Brain pericyte (primary cell): ENCODE measurements at regions not wholly inside any gene's neighbourhood (a gene's known extent, or its start where the extent isn't known, plus 50 kb on each side); places are given as distances from the start of the nearest gene placed in this dataset.

ENCODE experiments used
- DNase-seq: peaks from one replicate; pipeline ENCODE4 v3.0.0-alpha.2; 2012; ENCODE audit warnings: low read depth, low spot score

DNA sequence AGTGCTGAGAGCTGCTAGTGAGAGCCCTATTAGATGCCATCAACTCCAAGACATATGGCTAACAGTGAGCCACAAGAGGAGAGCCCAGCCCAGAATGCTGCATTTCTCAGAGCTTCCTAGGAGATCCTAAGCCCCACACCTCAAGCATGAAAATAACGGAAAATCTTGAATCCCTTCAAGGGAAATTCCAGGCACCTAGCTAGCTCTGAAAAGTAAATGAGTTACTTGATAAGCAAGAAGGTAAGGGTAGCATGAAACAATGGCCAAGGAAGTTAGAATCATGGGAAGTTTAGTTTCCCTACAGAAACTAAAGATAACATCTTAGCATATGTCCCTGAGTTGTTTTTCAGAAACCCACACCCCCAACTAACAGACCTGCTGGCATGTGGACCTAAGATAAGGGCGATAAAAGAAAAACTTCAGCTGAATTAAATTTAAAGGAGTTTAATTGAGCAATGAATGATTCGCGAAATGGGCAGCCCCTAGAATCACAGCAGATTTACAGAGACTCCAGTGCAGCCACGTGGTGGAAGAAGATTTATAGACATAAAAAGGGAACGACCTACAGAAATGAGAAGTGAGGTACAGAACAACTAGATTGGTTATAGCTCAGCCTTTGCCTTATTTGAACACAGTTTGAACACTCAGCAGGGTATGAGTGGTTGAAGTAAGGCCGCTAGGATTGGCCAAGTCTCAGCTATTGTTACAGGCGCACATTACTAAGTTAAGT, 301.3 kb upstream of the DACH1 start:
- no peak for DNase-seq

DNA sequence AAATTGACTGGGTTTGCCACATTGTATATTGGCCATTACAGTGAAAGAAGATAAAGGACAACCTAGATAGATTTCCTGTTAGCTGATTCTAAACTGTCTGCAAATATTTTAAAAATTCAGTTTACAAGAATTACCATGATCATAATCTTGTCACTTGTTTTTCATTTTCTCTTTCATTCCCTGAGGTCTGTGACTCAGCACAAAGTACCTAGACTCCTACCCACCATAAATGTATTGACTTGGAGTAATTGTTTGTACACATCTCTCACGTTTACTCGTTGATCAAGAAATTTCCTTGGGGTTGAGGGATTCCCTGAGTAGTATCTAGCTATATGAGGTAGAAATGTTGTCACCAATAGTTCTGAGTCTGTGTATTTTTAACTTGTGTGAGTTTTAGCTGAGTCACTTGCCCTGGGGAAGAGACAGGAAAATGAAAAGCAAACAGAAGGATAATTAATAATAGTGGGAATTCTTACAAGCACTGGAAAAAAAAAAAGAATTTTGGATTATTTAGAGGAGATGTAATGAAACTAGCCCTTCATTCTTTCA, 299.2 kb upstream of the DACH1 start:
- DNase-seq: no peak

DNA sequence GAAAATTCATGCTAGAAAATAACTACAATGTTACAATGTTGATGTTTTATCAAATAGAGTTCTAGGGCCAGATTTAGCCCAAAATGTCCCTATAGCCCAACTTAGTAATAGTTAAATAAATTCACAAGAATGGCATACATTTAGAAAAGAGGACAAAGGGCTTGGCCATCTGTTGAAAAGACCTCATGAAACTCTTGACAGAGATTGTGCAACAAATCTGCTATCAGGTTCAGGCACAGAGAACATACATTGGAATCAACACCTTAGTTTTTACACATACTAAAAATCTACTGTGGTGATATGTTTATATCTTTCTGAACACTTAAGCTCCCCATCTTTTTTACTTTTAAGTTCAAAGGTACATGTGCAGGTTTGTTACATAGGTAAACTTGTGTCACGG, 298.3 kb upstream of the DACH1 start:
- DNase-seq: no peak

DNA sequence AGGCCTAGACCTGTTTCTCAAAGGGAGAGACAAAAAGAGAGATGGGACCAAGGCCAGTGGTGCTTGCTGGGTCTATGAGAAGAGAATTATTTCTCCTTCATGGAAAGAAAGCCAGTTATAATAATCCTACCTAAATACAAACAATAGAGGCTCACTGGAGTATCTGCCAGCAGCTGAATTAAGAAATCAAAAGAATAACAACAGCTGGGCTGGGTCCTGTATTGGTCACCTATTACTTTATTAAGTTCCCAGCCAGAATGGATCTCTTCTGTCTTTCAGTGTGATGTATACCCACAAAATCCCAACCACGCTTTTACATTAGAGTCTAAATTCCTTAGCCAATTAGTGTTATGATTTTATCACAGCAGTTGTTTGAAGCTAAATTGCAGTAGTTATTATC, 297.8 kb upstream of the DACH1 start:
- DNase-seq: no peak

DNA sequence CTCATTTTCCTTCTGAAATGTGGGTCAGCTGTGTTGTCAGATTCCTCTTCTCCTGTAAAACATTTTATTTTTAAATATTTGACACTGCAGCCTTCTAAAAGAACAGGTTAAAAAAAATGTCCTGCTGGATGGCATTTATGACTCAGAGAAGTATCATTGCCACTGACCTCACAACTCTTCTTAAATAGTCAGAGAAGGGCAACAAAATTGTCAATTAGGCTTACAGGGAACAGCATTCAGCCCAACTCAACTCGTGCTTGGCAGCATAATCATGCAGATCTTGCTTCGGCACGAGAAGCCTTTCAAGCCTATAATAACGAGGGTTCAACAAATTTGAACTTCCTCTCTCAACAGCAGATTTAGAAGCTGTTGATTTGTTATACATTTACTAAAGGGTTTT, 296.7 kb upstream of the DACH1 start:
- no peak for DNase-seq

DNA sequence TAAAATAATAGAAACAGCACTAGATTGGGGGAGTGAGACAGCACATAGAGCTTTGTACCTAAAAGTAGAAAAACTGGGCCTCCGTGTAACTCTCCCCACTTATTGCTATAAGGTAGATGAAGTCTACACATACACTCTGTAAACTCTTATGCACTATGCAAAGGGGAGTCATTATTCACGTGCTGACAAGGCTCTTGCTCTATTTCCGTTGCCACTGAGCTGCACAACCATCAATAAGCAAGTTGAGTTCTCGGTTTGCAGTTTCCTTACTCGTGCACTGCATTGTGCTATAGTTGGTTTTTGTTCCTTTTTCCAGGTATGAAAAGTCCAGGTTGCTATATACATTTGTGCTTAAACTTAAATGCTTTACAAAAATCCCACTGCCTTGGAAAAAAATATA, 294.0 kb upstream of the DACH1 start:
- DNase-seq: no peak

DNA sequence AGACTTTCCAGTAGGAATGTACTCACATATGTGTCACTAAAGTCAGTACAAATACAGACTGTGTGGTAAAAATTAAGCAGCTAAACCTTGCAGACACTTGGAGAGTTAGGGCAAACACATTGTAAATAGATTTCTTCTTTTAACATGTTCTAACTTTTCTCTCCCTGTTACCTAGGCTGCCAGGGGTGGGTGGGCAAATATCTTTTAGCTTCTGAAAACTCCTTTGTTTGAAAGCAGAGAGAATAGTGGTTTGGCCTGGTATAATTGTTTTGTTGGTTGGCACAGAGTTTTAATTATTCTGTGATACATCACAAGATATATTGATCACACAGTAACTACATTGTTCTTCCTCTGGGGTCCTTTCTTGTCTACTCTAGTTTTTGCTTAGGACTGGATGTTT, 289.8 kb upstream of the DACH1 start:
- DNase-seq: no peak

DNA sequence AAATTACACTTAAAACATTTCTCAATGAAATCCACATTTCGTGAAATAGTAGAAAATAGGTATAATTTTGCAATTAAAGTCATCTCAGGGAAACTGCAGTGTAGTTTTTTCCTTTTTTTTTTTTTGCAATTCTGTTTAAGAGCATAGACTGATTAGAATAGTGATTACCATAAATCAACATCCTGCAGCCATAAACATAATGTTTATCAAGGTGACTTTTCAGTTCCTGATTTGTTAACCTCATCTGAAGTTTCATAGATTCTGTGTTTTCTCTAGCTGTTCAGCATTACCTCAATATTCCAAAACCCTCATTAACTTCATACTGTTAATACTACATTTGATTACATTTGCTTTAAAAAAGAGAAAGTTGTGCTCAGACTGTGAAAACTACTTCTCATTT, 286.3 kb upstream of the DACH1 start:
- DNase-seq: no peak

DNA sequence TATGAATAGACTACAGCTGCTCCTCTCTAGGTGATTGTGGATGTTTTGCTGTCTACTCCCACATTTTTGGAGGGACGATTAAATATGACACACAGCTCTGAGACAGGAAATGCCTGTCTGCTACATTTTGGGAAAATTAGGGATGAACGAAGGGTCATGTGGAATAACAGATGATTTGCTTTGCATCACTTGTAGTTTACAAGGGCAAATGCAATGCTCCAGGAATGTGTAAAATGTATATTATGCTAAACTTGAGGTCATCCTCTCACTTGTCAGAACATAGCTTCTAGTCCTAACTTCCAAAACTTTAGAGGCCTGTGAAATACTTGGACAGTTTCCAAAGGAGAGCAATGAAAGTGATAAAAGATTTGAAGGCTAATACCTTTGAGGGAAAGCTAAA, 284.2 kb upstream of the DACH1 start:
- no peak for DNase-seq

DNA sequence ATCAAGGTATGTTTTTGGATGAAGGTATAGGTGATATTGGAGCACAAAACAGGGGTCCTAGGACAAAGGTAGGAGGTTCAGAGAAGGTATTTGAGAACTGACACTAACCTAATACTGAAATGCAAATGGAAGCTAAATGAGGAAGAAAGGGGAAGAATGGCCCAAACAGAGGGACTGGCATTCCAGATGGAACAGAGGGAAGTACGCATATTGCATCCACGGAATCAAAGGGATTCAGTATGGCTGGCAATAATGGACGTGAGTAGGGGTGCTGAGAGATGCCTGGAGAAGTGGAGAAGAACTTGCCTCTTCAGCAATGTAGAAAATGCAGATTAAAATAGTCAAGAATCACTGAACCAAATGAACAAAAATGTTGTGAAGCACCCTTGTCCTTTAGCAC, 283.5 kb upstream of the DACH1 start:
- no peak for DNase-seq

DNA sequence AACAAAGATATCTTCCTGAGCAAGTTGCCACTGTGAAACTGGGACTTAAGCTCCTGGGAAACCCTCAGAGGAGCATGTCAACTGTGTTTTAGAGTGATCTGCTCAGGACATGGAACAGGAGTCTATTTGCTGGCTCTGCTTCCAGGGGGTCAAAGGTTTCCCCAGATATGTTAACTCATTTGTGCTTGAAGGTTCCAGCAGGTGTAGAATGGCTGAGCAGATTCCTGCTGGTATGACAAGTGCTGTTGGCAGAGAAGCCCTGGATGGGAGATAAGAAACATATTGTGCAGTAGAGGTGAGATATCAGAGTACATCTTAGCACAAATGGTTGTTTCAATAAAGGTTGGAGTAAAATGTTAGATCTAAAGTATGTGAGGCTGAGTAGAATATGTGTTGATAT, 282.7 kb upstream of the DACH1 start:
- DNase-seq: no peak

DNA sequence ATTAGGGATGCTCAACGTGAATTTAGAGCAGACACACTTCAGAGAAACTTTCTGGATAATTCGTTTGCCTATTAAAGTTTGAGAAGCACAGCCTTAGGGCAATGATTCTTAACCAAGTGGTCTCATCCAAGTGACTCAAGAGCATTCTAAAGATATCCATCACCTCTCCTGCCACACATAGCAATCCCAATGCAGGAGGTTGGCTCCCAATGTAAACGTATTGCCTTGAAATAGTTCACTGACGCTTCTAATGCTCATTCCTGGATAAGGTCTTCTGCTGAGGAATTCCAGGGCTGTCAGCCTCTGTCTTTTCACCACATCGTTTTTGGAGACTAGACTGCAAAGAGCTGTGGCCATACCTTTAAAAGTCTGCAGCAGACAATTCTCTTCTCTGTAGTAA, 279.8 kb upstream of the DACH1 start:
- no peak for DNase-seq

DNA sequence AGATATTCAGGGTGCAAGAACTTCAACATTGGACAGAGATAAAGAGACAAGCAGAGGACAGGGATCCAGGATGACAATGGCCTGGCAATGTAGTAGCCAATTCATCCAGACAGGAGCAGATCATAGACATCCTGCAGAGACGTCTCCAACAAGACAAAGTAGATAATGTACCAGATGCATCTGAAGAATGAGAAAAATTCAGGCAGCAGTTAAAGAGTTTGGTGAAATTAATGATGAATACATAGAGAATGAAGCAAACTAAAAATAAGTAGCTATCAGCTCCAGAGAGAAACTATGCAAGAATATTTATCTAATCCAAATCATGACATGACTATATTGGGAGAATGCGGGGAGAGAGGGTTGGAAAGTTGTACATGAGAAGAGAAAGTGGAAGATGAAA, 278.4 kb upstream of the DACH1 start:
- no peak for DNase-seq

DNA sequence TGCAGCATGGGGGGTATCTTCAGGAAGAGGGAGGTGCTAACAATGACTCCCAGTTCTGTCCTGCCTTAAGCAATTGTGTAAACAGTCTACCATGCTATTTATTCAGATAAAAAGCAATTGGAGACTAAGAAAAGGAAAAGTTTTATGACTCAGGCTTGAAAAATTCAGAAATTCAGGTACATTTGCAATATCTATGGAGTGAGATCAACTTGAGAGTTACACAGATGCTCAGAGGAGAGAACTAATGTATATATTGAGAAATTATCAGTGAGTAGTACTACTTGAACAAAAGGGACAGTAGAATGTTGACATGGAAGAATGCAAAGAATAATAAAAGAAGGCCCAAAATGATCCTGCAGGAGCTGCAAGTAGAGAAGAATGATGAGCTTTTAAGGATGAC, 277.6 kb upstream of the DACH1 start:
- DNase-seq: no peak

DNA sequence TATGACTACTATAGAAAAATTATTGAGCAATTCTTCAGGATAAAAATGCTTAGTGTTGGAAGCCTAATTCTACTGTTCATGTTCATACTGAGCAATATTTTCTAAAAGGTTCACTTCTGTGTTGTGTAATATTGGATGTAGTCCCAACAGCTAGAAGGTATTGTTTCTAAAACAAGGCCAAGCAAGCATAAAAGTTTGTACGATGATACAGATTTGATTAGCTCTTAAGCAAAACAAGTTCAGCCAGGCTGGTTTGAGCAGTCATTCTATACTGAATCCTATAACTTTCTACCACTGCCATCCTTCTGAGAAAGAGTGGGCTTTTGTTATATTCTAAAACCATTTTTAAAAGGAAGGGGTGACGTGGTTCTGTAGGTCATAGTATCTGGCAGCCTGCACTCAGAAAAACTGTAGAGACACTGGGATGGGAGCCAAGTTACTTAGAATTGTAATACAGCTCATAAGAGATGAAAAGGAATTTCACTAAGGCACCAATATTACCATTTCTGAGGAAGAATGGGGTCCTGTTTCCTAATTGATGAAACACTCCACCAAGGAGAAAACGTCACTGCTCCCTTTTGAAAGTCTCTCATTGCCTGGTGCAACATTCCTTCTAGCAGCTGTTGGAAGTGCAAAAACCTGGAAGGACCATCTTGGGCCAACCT, 275.0 kb upstream of the DACH1 start:
- no peak for DNase-seq

DNA sequence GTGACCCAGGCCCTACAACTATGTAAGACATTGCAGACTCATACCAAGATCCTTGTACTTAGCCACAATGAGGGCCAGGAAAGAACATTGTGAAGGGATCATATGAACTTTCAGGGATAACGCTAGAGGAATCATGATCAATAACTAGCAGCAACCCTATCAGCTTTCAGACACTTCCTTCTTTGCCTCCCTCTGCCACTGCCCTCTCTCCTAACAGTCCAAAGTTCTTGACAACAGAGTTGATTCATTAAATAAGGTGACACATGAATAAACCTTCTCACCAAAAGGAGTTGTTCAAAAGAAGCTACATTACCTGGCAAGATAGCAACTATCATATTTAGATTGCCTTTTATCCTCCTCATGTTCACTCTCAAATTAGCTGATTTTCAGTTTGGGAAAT, 272.2 kb upstream of the DACH1 start:
- DNase-seq: no peak

DNA sequence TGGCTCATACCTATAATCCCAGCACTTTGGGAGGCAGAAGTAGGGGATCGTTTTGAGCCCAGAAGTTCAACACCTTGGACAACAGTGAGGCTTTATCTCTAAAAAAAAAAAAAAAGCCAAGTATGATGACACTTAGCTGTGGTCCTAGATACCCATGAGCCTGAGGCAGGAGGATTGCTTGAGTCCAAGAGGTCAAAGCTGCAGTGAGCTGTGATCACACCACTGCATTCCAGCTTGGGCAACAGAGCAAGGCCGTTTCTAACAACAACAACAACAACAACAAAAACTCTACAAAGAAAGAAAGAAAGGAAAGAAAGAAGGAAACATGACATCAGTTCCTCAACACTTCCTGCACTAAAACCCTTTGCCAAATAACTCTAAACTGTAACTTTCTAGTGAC, 265.1 kb upstream of the DACH1 start:
- no peak for DNase-seq

DNA sequence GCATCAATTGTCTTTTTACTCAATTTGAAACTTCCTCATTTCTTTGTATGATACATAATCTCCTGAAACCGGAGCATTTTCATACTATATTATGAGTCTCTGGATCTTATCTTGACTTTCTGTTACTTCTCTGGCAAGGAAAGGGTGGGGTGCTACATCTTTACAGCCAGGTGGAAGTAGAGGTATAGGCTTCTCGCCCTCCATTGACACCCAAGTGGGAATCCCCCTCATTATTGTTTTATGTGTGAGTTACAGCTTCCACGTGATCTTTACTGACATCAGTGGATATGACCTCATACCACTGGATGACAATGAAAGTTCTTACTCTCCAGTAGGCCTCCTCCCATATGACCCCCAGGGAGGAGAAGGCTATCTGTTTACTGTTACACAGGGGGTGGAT, 262.1 kb upstream of the DACH1 start:
- no peak for DNase-seq

DNA sequence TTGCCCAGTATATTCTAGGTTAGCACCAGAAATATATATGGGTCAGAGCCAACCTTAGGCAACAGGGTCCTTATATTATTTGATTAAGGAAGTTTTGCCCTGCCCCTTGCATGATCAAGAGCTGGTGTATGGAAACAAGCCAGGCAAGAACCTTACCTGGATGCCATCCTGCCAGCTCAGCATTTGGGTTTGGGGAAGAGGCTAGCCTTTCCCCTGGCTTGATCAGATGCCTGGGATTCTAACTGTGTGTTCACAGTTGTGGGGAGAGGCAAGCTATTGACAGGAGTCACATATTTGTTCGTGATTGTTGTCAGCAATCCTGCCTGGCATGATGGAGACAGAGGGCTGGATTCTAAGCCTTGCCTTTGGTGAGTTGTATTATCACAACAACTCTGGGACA, 260.0 kb upstream of the DACH1 start:
- DNase-seq: no peak

DNA sequence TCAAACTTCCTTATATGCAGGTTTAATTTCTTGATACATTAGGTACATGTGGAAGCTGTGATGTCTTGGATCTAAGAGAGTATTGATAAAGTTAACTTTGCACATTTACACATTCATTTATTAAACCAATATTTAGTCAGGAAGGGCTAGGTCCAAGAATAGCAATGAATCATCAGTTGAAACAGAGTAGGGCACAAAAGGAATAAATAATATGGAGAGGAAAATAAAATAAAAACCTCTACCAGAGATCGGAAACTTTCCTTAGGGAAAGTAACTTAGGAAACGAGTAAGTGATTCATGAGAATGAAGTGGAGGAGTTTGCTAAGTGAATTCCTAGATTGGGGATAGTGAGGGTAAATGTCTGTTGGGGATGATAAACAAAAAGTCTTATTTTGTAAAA, 259.4 kb upstream of the DACH1 start:
- DNase-seq: no peak

DNA sequence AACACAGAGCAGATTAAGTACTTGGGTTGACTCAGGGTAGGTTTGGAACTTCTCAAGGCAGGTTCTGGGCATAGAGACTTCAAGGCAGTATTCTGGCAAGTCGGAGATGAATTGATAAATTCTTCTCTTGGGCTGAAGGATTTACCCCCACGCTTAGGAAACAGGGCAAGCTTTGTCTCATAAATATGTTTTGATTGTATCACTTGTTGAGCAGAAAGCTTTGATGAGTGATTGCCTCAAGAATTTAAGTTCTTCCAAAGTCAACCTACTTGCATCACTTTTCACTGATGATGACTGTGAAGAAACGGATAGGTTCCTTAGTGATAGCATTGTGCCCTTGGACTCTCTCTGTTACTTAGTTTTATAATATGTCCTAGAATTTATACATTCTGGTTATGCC, 258.6 kb upstream of the DACH1 start:
- DNase-seq: no peak

DNA sequence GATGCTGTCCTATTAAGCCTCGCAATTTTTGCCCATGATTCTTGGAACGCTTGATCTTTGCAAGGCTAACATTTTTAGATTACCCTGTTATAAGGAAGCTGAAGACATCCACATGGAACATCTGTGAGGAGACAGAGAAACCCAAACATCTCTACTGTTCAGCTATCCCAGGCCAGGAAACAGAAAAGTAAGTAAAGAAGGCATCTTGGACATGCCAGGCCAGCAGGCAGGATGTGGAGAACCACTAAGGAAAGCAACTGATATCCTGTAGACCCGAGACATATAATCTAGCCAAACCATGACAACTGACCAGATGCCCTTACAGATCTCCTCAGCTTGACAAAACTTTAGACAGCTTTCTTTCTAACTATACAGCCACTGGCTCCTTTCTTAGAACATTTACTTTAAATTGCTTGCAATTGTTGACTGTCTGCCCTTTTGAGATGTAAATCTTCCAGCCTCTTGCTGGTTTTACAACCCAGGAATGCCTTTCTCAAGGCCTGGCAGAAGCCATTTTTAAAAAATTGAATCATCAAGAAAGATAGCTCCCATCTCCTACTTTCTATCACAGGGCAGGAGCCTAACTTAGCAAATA, 255.8 kb upstream of the DACH1 start:
- no peak for DNase-seq

DNA sequence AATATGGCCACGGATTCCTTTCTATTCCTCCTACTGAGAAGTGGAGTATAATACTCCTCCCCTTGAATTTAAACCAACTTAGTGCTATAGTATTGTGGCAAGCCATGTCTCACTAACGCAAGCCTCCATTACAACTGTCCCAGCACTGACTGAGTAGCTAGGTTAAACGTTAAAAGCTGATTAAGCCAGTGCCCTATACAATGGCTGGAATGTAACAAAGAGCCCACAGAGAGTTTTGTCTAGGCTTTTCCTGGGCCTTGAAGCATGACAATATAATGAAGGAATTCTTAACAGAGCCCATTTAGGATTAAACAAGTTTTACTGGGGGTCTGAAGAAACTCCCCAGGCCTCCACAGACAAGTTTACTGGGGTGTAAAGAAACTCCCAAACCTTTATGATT, 254.5 kb upstream of the DACH1 start:
- DNase-seq: no peak
